Epithelial cell of esophagus (primary cell): ENCODE measurements at regions not wholly inside any gene's neighbourhood (a gene's known extent, or its start where the extent isn't known, plus 50 kb on each side); places are given as distances from the start of the nearest gene placed in this dataset.
"Not testable (repeated sequence)": the region's sequence is repeated elsewhere in the genome, so short reads cannot be mapped to it uniquely, and the experiment has no call there.

ENCODE experiments used
- DNase-seq: peaks from one replicate; pipeline ENCODE4 v3.0.0; 2010; ENCODE audit warnings: low read depth
- H3K4me3 ChIP-seq: 2 replicates; pipeline ENCODE4 v1.5.1; 2011; ENCODE audit warnings: mild to moderate bottlenecking, low read length, control low read depth
- CTCF ChIP-seq: IDR thresholded peaks from 2 replicates; pipeline ENCODE4 v1.5.1; 2011; ENCODE audit warnings: low read depth, mild to moderate bottlenecking, low read length, control low read depth, inconsistent platforms; ENCODE audit not compliant: insufficient read depth; ENCODE audit errors: missing control alignments

GRCh38 chr18:11357678-11358077 is 208.3 kb upstream of the PIEZO2 start:
- TF ChIP-seq CTCF = no peak
- H3K4me3 ChIP-seq = no peak overlapping the region
- no peak for DNase-seq

GRCh38 chr18:11344576-11344975 is 195.2 kb upstream of the PIEZO2 start:
- not testable (repeated sequence) for DNase-seq, H3K4me3 ChIP-seq

- no peak overlapping the region for H3K4me3 ChIP-seq
- no peak for TF ChIP-seq CTCF
- DNase-seq = no peak
Measured at GRCh38 chr18:11343096-11343495, 193.7 kb upstream of the PIEZO2 start.

GRCh38 chr18:11342115-11342514 is 192.7 kb upstream of the PIEZO2 start:
- H3K4me3 ChIP-seq, DNase-seq: not testable (repeated sequence)

- TF ChIP-seq CTCF = no peak
- H3K4me3 ChIP-seq = no peak overlapping the region
- no peak for DNase-seq
Measured at GRCh38 chr18:11339188-11339775, 189.9 kb upstream of the PIEZO2 start.

GRCh38 chr18:11336241-11336640 is 186.9 kb upstream of the PIEZO2 start:
- no peak for DNase-seq
- no peak for TF ChIP-seq CTCF
- H3K4me3 ChIP-seq = no peak overlapping the region

GRCh38 chr18:11327391-11328009 is 178.1 kb upstream of the PIEZO2 start:
- no peak overlapping the region for H3K4me3 ChIP-seq
- TF ChIP-seq CTCF = no peak
- DNase-seq = no peak
